HG02798 (cell line): ENCODE measurements at regions not wholly inside any gene's neighbourhood (a gene's known extent, or its start where the extent isn't known, plus 50 kb on each side); places are given as distances from the start of the nearest gene placed in this dataset.

ENCODE experiments used
- ATAC-seq: cut with Tn5 transposase; IDR thresholded peaks from one replicate; pipeline ENCODE4 v1.9.1; 2021; ENCODE audit warnings: mild to moderate bottlenecking; ENCODE audit not compliant: unreplicated experiment, poor library complexity

- ATAC-seq: no peak
Measured at GRCh38 chr20:39638731-39639130, 676.6 kb downstream of the DHX35 start.

- no peak for ATAC-seq
Measured at GRCh38 chr20:39633689-39634088, 671.5 kb downstream of the DHX35 start.

GRCh38 chr20:39632757-39633156 lies 670.6 kb downstream of the DHX35 start:
- ATAC-seq: no peak

GRCh38 chr20:39632176-39632575 lies 670.0 kb downstream of the DHX35 start:
- ATAC-seq: no peak

- ATAC-seq: no peak
Measured at GRCh38 chr20:39631557-39631956, 669.4 kb downstream of the DHX35 start.

GRCh38 chr20:39630215-39630908 lies 668.2 kb downstream of the DHX35 start:
- ATAC-seq: no peak

GRCh38 chr20:39627765-39628164 lies 665.6 kb downstream of the DHX35 start:
- ATAC-seq: no peak

GRCh38 chr20:39624316-39624715 lies 662.2 kb downstream of the DHX35 start:
- ATAC-seq: no peak

- ATAC-seq: no peak
Measured at GRCh38 chr20:39623584-39624234, 661.6 kb downstream of the DHX35 start.

- ATAC-seq: no peak
Measured at GRCh38 chr20:39619271-39619785, 657.2 kb downstream of the DHX35 start.

GRCh38 chr20:39611901-39612300 lies 649.8 kb downstream of the DHX35 start:
- no peak for ATAC-seq

- no peak for ATAC-seq
Measured at GRCh38 chr20:39607141-39607540, 645.0 kb downstream of the DHX35 start.

- ATAC-seq: no peak
Measured at GRCh38 chr20:39605908-39606307, 643.8 kb downstream of the DHX35 start.

GRCh38 chr20:39605361-39605760 lies 643.2 kb downstream of the DHX35 start:
- ATAC-seq: no peak

- no peak for ATAC-seq
Measured at GRCh38 chr20:39603219-39603618, 641.1 kb downstream of the DHX35 start.

GRCh38 chr20:39602649-39603048 lies 640.5 kb downstream of the DHX35 start:
- ATAC-seq: no peak

- ATAC-seq: no peak
Measured at GRCh38 chr20:39600871-39601270, 638.7 kb downstream of the DHX35 start.

- ATAC-seq: no peak
Measured at GRCh38 chr20:39600156-39600555, 638.0 kb downstream of the DHX35 start.

GRCh38 chr20:39596554-39596953 lies 634.4 kb downstream of the DHX35 start:
- no peak for ATAC-seq

- ATAC-seq: no peak
Measured at GRCh38 chr20:39592371-39592770, 630.2 kb downstream of the DHX35 start.

GRCh38 chr20:39588148-39588757 lies 626.1 kb downstream of the DHX35 start:
- ATAC-seq: no peak
